ENCODE measurements at regions not wholly inside any gene's neighbourhood (a gene's known extent, or its start where the extent isn't known, plus 50 kb on each side); places are given as distances from the start of the nearest gene placed in this dataset.
"Not testable (repeated sequence)": the region's sequence is repeated elsewhere in the genome, so short reads cannot be mapped to it uniquely, and the experiment has no call there.

DNA sequence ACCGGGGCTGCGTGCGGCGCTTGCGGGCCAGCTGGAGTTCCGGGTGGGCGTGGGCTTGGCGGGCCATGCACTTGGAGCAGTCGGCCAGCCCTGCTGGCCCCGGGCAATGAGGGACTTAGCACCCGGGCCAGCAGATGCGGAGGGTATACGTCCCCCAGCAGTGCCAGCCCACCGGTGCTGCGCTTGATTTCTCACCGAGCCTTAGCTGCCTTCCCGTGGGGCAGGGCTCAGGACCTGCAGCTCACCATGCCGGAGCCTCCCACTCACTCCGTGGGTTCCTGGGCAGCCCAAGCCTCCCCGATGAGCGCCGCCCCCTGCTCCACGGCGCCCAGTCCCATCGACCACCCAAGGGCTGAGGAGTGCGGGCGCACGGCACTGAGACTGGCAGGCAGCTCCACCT is 51.4 kb upstream of the INPP4B start:
- H3K4me3 ChIP-seq (replicated peaks; ENCODE audit: low read depth, low read length); DNase-seq (ENCODE audit: extremely low read depth, low read depth): not testable (repeated sequence)

DNA sequence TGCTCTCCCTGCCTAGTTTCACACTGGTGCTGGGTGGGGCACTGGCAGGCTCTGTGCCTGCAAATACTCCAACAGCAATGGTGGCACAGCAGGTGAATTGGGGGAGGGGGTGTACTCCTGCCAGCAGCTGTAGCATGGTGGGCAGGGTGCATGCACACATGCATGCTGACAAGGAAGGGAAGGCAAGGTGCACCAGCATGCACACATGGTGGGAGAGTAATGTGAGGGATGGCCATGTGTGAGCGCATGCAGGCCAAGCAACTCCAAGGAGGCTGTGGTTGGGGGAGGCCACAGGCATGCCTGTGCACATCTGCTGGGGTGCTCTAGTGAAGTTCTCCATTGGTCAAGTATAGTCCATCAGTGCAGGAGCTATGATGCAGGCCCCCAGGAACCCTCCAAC is 54.5 kb upstream of the INPP4B start:
- TF ChIP-seq, protein P1, sequence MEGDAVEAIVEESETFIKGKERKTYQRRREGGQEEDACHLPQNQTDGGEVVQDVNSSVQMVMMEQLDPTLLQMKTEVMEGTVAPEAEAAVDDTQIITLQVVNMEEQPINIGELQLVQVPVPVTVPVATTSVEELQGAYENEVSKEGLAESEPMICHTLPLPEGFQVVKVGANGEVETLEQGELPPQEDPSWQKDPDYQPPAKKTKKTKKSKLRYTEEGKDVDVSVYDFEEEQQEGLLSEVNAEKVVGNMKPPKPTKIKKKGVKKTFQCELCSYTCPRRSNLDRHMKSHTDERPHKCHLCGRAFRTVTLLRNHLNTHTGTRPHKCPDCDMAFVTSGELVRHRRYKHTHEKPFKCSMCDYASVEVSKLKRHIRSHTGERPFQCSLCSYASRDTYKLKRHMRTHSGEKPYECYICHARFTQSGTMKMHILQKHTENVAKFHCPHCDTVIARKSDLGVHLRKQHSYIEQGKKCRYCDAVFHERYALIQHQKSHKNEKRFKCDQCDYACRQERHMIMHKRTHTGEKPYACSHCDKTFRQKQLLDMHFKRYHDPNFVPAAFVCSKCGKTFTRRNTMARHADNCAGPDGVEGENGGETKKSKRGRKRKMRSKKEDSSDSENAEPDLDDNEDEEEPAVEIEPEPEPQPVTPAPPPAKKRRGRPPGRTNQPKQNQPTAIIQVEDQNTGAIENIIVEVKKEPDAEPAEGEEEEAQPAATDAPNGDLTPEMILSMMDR (IDR thresholded peaks at IDR 0.05; ENCODE audit: low read depth, low read length, missing control alignments): no peak
- H3K4me3 ChIP-seq (replicated peaks; ENCODE audit: low read depth, low read length): no peak overlapping the region
- no peak for DNase-seq (ENCODE audit: extremely low read depth, low read depth)

DNA sequence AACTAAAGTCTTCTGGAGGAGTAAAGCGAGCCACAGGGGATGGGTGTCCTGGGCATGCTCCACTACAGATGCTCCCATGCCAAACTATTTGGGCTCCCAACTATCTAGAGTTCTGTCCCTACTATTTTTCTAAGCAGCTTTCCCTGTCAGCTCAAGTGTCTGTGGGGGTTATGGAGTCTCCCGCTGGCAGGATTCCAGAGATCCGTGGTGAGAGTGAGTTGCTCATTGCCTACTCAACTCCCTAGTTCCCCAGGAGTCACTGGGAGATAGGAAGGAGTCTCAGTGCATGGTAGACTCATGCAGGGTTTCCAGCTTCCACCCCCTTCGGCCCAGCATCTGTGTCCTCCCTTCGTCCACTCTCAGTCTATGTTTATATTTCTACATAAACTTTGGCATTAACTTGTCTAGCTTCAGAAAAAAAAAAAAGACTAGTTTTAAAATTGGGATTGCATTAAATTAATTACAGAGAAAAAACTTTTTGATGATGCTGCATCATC is 55.1 kb upstream of the INPP4B start:
- peak; percentile 7 for DNase-seq (ENCODE audit: extremely low read depth, low read depth)
- TF ChIP-seq, protein P1 (IDR thresholded peaks at IDR 0.05; ENCODE audit: low read depth, low read length, missing control alignments): no peak
- no peak overlapping the region for H3K4me3 ChIP-seq (replicated peaks; ENCODE audit: low read depth, low read length)

DNA sequence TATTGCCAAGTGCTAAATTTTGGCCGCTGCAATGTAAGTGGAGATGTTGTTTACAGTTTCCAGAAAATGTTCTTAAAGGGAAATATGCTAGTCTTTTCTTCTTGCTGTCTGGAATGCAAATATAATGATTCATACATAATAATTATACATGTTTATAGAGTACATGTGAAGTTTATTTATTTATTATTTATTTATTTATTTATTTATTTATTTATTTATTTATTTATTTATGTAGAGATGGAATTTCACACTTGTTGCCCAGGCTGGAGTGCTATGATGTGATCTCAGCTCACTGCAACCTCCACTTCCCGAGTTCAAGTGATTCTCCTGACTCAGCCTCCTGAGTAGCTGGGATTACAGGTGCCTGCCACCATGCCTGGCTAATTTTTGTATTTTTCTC is 57.5 kb upstream of the INPP4B start:
- H3K4me3 ChIP-seq (replicated peaks; ENCODE audit: low read depth, low read length); DNase-seq (ENCODE audit: extremely low read depth, low read depth): not testable (repeated sequence)

DNA sequence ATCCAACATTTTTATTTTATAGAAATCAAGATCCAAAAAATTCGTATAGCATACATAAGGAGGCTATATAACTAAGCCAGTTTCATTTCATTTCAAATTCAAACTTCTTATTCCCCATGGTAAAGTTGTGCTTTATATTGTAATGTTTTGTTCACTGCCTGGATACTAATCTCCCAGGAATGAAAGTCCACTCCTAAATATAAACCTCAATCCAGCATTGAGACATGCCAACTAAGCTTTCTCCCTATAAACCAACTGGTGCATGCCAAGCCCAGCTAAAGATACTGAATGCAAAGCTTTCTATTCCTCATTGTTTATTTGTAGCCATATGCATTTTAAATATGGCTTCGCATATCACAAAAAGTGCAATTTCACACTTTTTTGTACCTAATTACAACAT is 63.8 kb upstream of the INPP4B start:
- TF ChIP-seq, protein P1 (IDR thresholded peaks at IDR 0.05; ENCODE audit: low read depth, low read length, missing control alignments): no peak
- no peak overlapping the region for H3K4me3 ChIP-seq (replicated peaks; ENCODE audit: low read depth, low read length)

DNA sequence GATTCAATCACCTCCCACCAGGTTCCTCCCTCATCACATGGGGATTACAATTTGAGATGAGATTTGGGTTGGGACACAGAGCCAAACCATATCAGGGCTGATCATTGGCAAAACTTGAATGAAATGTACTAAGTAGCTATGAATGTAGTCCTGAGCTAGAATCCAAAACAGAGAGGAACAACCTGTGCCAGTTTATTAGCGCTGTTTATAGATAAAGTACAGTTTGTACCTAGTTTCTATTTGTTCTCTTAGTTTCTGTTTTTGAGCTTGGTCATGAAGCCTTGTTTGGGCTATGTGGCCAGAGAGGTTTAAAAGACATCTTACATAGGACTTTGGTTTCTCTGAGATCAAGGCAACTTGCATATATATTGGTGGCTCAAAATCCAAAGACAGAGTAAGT is 66.9 kb upstream of the INPP4B start:
- no peak for DNase-seq (ENCODE audit: extremely low read depth, low read depth)
- H3K4me3 ChIP-seq (replicated peaks; ENCODE audit: low read depth, low read length): no peak overlapping the region
- TF ChIP-seq, protein P1 (IDR thresholded peaks at IDR 0.05; ENCODE audit: low read depth, low read length, missing control alignments): no peak

More for the DNA sequence above, 63.8 kb upstream of the INPP4B start:
- DNase-seq (ENCODE audit: extremely low read depth, low read depth): no peak

DNA sequence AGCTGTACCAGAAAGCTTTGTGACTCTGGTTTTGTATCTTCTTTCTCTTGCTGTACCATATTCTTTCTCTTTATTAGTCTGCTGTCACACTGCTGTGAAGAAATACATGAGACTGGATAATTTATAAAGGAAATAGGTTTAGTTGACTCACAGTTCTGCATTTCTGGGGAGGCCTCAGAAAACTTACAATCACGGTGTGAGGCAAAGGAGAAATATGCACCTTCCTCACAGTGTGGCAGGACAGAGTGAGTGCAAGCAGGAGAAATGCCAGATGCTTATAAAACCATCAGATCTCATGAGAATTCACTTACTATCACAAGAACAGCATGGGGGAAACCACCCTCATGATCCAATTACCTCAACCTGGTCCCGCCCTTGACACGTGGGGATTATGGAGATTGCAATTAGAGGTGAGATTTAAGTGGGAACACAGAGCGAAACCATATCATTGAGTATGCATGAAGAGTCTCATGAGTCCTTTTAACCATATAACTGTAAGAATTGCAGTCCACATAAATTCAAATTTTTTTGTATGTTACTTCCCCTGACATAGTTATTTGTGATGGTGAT is 67.4 kb upstream of the INPP4B start:
- no peak overlapping the region for H3K4me3 ChIP-seq (replicated peaks; ENCODE audit: low read depth, low read length)
- TF ChIP-seq, protein P1 (IDR thresholded peaks at IDR 0.05; ENCODE audit: low read depth, low read length, missing control alignments): no peak
- no peak for DNase-seq (ENCODE audit: extremely low read depth, low read depth)

DNA sequence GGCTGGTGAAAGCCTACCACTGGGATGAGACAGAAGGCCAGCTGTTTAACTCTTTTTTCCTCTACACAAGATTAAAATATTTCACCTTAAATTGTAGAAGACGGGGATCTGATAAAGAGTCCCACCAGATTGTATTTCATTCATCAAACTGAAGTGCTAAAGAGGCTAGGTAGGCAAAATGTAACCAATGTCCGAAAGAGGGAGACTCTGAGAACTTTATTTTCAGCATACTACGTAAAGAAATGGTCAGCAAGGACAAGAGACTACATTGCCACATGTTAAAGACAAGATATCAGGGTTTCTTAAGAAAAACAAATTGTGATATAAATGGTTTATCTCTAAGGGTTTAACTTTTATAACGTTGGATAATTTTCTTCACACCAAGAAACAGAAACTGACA is 71.6 kb upstream of the INPP4B start:
- no peak overlapping the region for H3K4me3 ChIP-seq (replicated peaks; ENCODE audit: low read depth, low read length)
- no peak for DNase-seq (ENCODE audit: extremely low read depth, low read depth)
- TF ChIP-seq, protein P1 (IDR thresholded peaks at IDR 0.05; ENCODE audit: low read depth, low read length, missing control alignments): no peak
